HCT116 (cell line): ENCODE measurements at regions not wholly inside any gene's neighbourhood (a gene's known extent, or its start where the extent isn't known, plus 50 kb on each side); places are given as distances from the start of the nearest gene placed in this dataset.

Source experiments
- ATAC-seq: fragments of 200-7000 bp; cut with Tn5 transposase; 2 replicates; pipeline ENCODE4 v1.9.1; 2020; ENCODE audit warnings: mild to moderate bottlenecking, moderate library complexity
- BruUV-seq: library from RNA; stranded (reverse); fragments of 400-500 nt; replicated peaks from 2 replicates; lab custom pipeline; 2021; lab: Mats Ljungman, UMichigan
- CTCF ChIA-PET: fragments of 300-600 bp; sonication (Branson Sonifier 250); formaldehyde crosslinking; loops from one replicate; lab custom pipeline; 2021; ENCODE audit warnings: antibody characterized with exemption; lab: Charles Lee
- POLR2A ChIA-PET: fragments of 300-600, 350-600 bp; sonication (Branson Sonifier 250); formaldehyde crosslinking; loops from one replicate; lab custom pipeline; 2021; ENCODE audit warnings: antibody characterized with exemption; lab: Charles Lee
- RAD21 ChIA-PET, 2 experiments: fragments of 300-600 bp; sonication (Branson Sonifier 250); formaldehyde crosslinking; loops; one replicate each; lab custom pipeline; 2023; ENCODE audit warnings: low total read pairs in 2 of 2; ENCODE audit not compliant: uncharacterized antibody in 2 of 2, unreplicated experiment in 2 of 2, low non-redundant PET in 1 of 2; lab: Charles Lee
- DNase-seq: peaks from one replicate; pipeline ENCODE4 v3.0.0-alpha.2; 2010; ENCODE audit warnings: low read depth, low spot score
- H2AFZ ChIP-seq: fragments of 200-600 bp; shearing (Covaris generic), sonication (generic); 2 replicates; pipeline ENCODE4 v1.6.1; 2017; ENCODE audit warnings: low read depth, mixed run types, mixed read lengths, antibody characterized with exemption, low read length; ENCODE audit not compliant: poor library complexity, severe bottlenecking
- H3K27ac ChIP-seq: 2 replicates; pipeline ENCODE4 v1.5.1; 2012; ENCODE audit warnings: low read depth, low read length
- H3K27me3 ChIP-seq: fragments of 200-600 bp; sonication (generic); 2 replicates; pipeline ENCODE4 v1.6.1; 2016; ENCODE audit warnings: mixed run types, low read length, mixed read lengths; ENCODE audit not compliant: insufficient read depth
- H3K36me3 ChIP-seq, 2 experiments: fragments of 200-500 bp in 1 of 2; fragments of 200-600 bp in 1 of 2; sonication (Bioruptor generic) in 1 of 2; sonication (generic) in 1 of 2; 2 replicates each; pipeline versions ENCODE4 v1.5.1 to v1.6.1; 2014 to 2016; ENCODE audit warnings: low read length in 2 of 2, inconsistent platforms in 1 of 2, mixed read lengths in 1 of 2, mixed run types in 1 of 2; ENCODE audit not compliant: insufficient read depth in 2 of 2, control insufficient read depth in 1 of 2
- H3K4me1 ChIP-seq, 2 experiments: fragments of 200-600 bp in 1 of 2; sonication (generic) in 1 of 2; 2 replicates each; pipeline versions ENCODE4 v1.5.1 to v1.6.1; 2012 to 2017; ENCODE audit warnings: low read length in 2 of 2, inconsistent platforms in 1 of 2, mild to moderate bottlenecking in 1 of 2, mixed read lengths in 1 of 2, mixed run types in 1 of 2, moderate library complexity in 1 of 2; ENCODE audit not compliant: insufficient read depth in 2 of 2, control insufficient read depth in 1 of 2
- H3K4me2 ChIP-seq: fragments of 200-600 bp; sonication (generic); 2 replicates; pipeline ENCODE4 v1.6.1; 2017; ENCODE audit warnings: mixed run types, low read length, mixed read lengths
- H3K4me3 ChIP-seq, 2 experiments: fragments of 200-600 bp in 1 of 2; sonication (generic) in 1 of 2; replicated peaks in 1 of 2; 2 replicates each; pipeline ENCODE4 v1.5.1; 2011 to 2016; ENCODE audit warnings: low read length in 2 of 2, control low read depth in 1 of 2, low read depth in 1 of 2, mild to moderate bottlenecking in 1 of 2, mixed read lengths in 1 of 2, mixed run types in 1 of 2
- H3K79me2 ChIP-seq: fragments of 200-600 bp; sonication (generic); 2 replicates; pipeline ENCODE4 v1.6.1; 2017; ENCODE audit warnings: mild to moderate bottlenecking, mixed run types, low read length, moderate library complexity, mixed read lengths; ENCODE audit not compliant: insufficient read depth
- H3K9ac ChIP-seq: fragments of 200-600 bp; sonication (generic); 2 replicates; pipeline ENCODE4 v1.6.1; 2016; ENCODE audit warnings: low read length, mixed read lengths
- H3K9me2 ChIP-seq: fragments of 200-600 bp; sonication (generic), shearing (Covaris generic); 2 replicates; pipeline ENCODE4 v1.6.1; 2017; ENCODE audit warnings: mixed run types, mild to moderate bottlenecking, moderate library complexity; ENCODE audit not compliant: insufficient read depth
- H3K9me3 ChIP-seq, 2 experiments: fragments of 200-500 bp in 1 of 2; fragments of 200-600 bp in 1 of 2; sonication (Bioruptor generic) in 1 of 2; sonication (generic) in 1 of 2; 2 replicates each; pipeline ENCODE4 v1.6.1; 2014 to 2017; ENCODE audit warnings: low read length in 2 of 2, mixed read lengths in 2 of 2, inconsistent platforms in 1 of 2, low read depth in 1 of 2, mild to moderate bottlenecking in 1 of 2, mixed run types in 1 of 2, moderate library complexity in 1 of 2; ENCODE audit not compliant: control insufficient read depth in 1 of 2, insufficient read depth in 1 of 2
- H4K20me1 ChIP-seq: fragments of 200-600 bp; sonication (generic), shearing (Covaris generic); 2 replicates; pipeline ENCODE4 v1.6.1; 2017; ENCODE audit warnings: mixed run types, mild to moderate bottlenecking, moderate library complexity; ENCODE audit not compliant: insufficient read depth
- CBX3 ChIP-seq: IDR thresholded peaks from 2 replicates; pipeline ENCODE4 v1.6.1; 2012; ENCODE audit warnings: low read depth
- CEBPB ChIP-seq: IDR thresholded peaks from 2 replicates; pipeline ENCODE4 v1.6.1; 2012; ENCODE audit warnings: low read depth
- EGR1 ChIP-seq: IDR thresholded peaks from 2 replicates; pipeline ENCODE4 v1.6.1; 2012; ENCODE audit warnings: low read depth
- ELF1 ChIP-seq: IDR thresholded peaks from 2 replicates; pipeline ENCODE4 v1.6.1; 2012; ENCODE audit warnings: low read depth, borderline replicate concordance
- EZH2 ChIP-seq: fragments of 200-600 bp; sonication (generic); IDR thresholded peaks from 2 replicates; pipeline ENCODE4 v1.6.1; 2017; ENCODE audit warnings: antibody characterized with exemption, mixed run types
- EZH2phosphoT487 ChIP-seq: fragments of 200-600 bp; IDR thresholded peaks from 2 replicates; pipeline ENCODE4 v1.6.1; 2018; ENCODE audit warnings: antibody characterized with exemption, borderline replicate concordance
- FOSL1 ChIP-seq: IDR thresholded peaks from 2 replicates; pipeline ENCODE4 v1.6.1; 2012; ENCODE audit warnings: low read depth
- JUND ChIP-seq: IDR thresholded peaks from 2 replicates; pipeline ENCODE4 v1.6.1; 2012
- POLR2A ChIP-seq: IDR thresholded peaks from 2 replicates; pipeline ENCODE4 v1.7.0; 2011; ENCODE audit warnings: borderline replicate concordance; ENCODE audit not compliant: insufficient read depth, insufficient read length; ENCODE audit errors: extremely low read depth
- POLR2AphosphoS5 ChIP-seq: IDR thresholded peaks from 2 replicates; pipeline ENCODE4 v1.6.1; 2011; ENCODE audit warnings: mild to moderate bottlenecking, low read depth, low read length, moderate library complexity
- RAD21 ChIP-seq: IDR thresholded peaks from 2 replicates; pipeline ENCODE4 v1.6.1; 2012; ENCODE audit warnings: low read depth, mild to moderate bottlenecking
- SIN3A ChIP-seq: IDR thresholded peaks from 2 replicates; pipeline ENCODE4 v1.6.1; 2012; ENCODE audit warnings: low read depth
- SP1 ChIP-seq: IDR thresholded peaks from 2 replicates; pipeline ENCODE4 v1.6.1; 2012; ENCODE audit warnings: low read depth
- TCF7L2 ChIP-seq: IDR thresholded peaks from 2 replicates; pipeline ENCODE4 v1.7.0; 2011; ENCODE audit warnings: borderline replicate concordance, inconsistent platforms; ENCODE audit not compliant: insufficient read depth, insufficient read length; ENCODE audit errors: extremely low read depth
- YY1 ChIP-seq: IDR thresholded peaks from 2 replicates; pipeline ENCODE4 v1.6.1; 2011; ENCODE audit warnings: low read length, low read depth, moderate library complexity, mild to moderate bottlenecking; ENCODE audit not compliant: insufficient replicate concordance; ENCODE audit errors: extremely low read depth
- ZFX ChIP-seq: fragments of 450-650 bp; IDR thresholded peaks from 2 replicates; pipeline ENCODE4 v1.6.1; 2017
- intact Hi-C: fragments of 100-400 bp; cut with micrococcal nuclease; formaldehyde crosslinking; loops from 2 replicates; pipeline ENCODE4 v1.10.0; 2022
- TF ChIP-seq, protein P1 (sequence below): IDR thresholded peaks from 2 replicates; pipeline ENCODE4 v1.6.1; 2012
- TF ChIP-seq, protein P2 (sequence below): IDR thresholded peaks from 2 replicates; pipeline ENCODE4 v1.6.1; 2012
- TF ChIP-seq, protein P3 (sequence below): IDR thresholded peaks from 2 replicates; pipeline ENCODE4 v1.6.1; 2012; ENCODE audit warnings: low read depth

DNA sequence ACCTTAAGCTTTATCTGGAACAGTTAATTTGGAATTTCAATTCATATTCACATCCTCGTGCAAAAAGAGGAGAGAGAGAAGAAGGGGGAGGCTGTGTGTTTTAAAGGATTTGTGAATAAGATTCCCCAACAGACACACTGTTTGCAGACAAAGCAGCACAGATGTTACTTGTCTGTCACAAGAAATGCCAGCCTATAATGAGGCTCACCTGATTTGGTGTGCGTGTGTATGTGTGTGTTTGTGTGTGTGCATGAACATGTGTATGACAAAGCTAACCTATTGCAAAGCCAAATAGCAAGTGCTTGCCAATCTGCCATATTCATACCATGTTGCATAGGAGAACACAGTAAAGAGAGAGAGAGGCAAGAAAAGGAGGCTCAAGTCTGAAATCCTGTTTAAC is 361.6 kb upstream of the NOVA1 start:
- Histone ChIP-seq H3K9me3 (peaks cover 0 to 24% of the 10 kb centered on the region in 2 experiments; a peak in 3 of 4 replicates), H2AFZ (no peak overlapping the region), H3K27me3 (no peaks in the 10 kb centered on the region), H3K4me2 (no peak overlapping the region), H3K27ac (no peak overlapping the region), H4K20me1 (no peaks in the 10 kb centered on the region), H3K36me3 (no peaks in the 10 kb centered on the region; a peak in 1 of 4 replicates), H3K4me3 (no peak overlapping the region), H3K4me1 (no peaks in the 10 kb centered on the region), H3K9ac (no peak overlapping the region), H3K79me2 (no peaks in the 10 kb centered on the region), H3K9me2 (no peaks in the 10 kb centered on the region)
- BruUV-seq: no TSS peak
- CTCF ChIA-PET: no interaction called here
- TF ChIP-seq TCF7L2 (no peak), SIN3A (no peak), FOSL1 (no peak), YY1 (no peak), CBX3 (no peak), POLR2AphosphoS5 (no peak), EGR1 (no peak), POLR2A (no peak)
- intact Hi-C loops: no loop called here
- DNase-seq: no peak
- ATAC-seq: no peak
- RAD21 ChIA-PET: no interaction called here
- POLR2A ChIA-PET: no interaction called here

DNA sequence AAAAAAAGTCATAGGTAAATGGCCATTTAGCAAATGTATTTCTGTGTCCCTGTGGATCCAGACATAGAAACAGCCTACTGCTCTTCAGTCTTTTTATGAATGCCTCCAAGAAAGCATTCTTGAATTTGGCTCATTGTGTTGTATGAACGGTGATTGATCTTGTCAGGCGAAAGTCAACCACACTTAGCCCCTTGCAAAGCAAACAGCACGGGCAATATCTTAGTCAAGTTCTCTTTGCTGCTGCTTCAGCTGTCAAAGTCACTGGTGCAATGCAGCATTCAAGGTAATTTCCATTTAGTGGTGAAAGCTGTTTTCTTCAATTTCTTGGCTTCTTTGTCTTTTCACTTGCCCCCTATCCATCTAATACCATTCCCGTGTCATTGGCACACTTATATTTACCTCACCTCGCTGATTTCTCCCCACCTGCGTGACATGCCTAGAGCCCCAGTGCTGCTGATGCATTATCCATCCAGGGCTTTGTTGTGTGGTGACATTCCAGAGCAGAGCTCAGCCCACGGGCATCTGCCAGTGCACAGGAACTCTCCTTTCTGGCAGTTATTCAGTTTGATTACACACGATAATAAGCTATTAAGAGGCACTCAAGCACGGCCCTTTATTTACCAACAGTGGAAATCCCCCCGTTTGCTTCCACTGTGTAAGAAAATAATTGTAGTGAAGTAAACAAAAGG is 362.3 kb upstream of the NOVA1 start:
- Histone ChIP-seq H4K20me1 (no peaks in the 10 kb centered on the region), H3K27me3 (no peaks in the 10 kb centered on the region), H3K4me1 (no peaks in the 10 kb centered on the region), H3K9ac (no peak overlapping the region), H3K36me3 (no peaks in the 10 kb centered on the region; a peak in 1 of 4 replicates), H3K4me3 (no peak overlapping the region), H3K27ac (no peak overlapping the region), H3K4me2 (no peak overlapping the region), H3K9me3 (peaks cover 0 to 24% of the 10 kb centered on the region in 2 experiments; a peak in 3 of 4 replicates), H3K79me2 (no peaks in the 10 kb centered on the region), H3K9me2 (no peaks in the 10 kb centered on the region), H2AFZ (no peak overlapping the region)
- RAD21 ChIA-PET: no interaction called here
- POLR2A ChIA-PET: no interaction called here
- no peak for DNase-seq
- intact Hi-C loops: no loop called here
- ATAC-seq: no peak
- CTCF ChIA-PET: no interaction called here
- no TSS peak for BruUV-seq
- TF ChIP-seq EZH2 (no peak), JUND (no peak), RAD21 (no peak), EZH2phosphoT487 (no peak), ELF1 (no peak), SIN3A (no peak), YY1 (no peak), ZFX (no peak), SP1 (no peak), FOSL1 (no peak), CEBPB (no peak)
- TF ChIP-seq, protein P1, sequence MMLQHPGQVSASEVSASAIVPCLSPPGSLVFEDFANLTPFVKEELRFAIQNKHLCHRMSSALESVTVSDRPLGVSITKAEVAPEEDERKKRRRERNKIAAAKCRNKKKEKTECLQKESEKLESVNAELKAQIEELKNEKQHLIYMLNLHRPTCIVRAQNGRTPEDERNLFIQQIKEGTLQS: no peak
- TF ChIP-seq, protein P2, sequence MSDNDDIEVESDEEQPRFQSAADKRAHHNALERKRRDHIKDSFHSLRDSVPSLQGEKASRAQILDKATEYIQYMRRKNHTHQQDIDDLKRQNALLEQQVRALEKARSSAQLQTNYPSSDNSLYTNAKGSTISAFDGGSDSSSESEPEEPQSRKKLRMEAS: no peak
- TF ChIP-seq, protein P3, sequence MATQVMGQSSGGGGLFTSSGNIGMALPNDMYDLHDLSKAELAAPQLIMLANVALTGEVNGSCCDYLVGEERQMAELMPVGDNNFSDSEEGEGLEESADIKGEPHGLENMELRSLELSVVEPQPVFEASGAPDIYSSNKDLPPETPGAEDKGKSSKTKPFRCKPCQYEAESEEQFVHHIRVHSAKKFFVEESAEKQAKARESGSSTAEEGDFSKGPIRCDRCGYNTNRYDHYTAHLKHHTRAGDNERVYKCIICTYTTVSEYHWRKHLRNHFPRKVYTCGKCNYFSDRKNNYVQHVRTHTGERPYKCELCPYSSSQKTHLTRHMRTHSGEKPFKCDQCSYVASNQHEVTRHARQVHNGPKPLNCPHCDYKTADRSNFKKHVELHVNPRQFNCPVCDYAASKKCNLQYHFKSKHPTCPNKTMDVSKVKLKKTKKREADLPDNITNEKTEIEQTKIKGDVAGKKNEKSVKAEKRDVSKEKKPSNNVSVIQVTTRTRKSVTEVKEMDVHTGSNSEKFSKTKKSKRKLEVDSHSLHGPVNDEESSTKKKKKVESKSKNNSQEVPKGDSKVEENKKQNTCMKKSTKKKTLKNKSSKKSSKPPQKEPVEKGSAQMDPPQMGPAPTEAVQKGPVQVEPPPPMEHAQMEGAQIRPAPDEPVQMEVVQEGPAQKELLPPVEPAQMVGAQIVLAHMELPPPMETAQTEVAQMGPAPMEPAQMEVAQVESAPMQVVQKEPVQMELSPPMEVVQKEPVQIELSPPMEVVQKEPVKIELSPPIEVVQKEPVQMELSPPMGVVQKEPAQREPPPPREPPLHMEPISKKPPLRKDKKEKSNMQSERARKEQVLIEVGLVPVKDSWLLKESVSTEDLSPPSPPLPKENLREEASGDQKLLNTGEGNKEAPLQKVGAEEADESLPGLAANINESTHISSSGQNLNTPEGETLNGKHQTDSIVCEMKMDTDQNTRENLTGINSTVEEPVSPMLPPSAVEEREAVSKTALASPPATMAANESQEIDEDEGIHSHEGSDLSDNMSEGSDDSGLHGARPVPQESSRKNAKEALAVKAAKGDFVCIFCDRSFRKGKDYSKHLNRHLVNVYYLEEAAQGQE: no peak
